Adrenal gland (tissue), 5 donors: ENCODE measurements at regions not wholly inside any gene's neighbourhood (a gene's known extent, or its start where the extent isn't known, plus 50 kb on each side); places are given as distances from the start of the nearest gene placed in this dataset.

ENCODE experiments used
- POLR2A ChIP-seq, 2 donors: fragments of 450-650 bp; IDR thresholded peaks; one replicate each; pipeline ENCODE4 v1.6.1; 2017; ENCODE audit warnings: antibody characterized with exemption in 2 of 2, mild to moderate bottlenecking in 2 of 2, moderate library complexity in 1 of 2
- TF ChIP-seq, protein P1 (sequence below), 6 experiments: fragments of 450-650 bp in 4 of 6; fragments of 200-600 bp in 2 of 6; sonication (generic) in 1 of 6; IDR thresholded peaks; 1 replicate in 5 of 6; 2 replicates in 1 of 6; pipeline versions ENCODE4 v1.5.1 to v1.8.0; 2016 to 2021; ENCODE audit warnings: antibody characterized with exemption in 6 of 6, mild to moderate bottlenecking in 2 of 6, moderate library complexity in 1 of 6
- donor health status: DM: no; HTN: no; CAD: no.

DNA sequence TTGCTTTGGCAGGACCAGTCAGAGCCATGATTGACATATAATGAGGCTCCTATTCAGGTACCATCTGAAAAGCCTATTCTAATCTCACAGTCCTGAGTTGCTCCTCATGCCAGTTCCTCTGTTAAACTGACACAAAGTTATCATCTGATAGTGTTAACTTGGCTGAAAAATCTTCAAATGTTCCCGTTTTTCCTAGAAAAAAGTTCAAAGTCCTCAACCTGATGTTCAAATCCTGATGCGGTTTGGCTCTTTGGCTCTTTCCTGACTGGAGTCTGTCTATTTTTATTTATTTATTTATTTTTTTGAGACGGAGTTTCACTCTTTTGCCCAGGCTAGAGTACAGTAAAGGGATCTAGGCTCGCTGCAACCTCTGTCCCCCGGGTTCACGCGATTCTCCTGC lies 244.2 kb downstream of the ANKRD50 start:
- TF ChIP-seq, protein P1, sequence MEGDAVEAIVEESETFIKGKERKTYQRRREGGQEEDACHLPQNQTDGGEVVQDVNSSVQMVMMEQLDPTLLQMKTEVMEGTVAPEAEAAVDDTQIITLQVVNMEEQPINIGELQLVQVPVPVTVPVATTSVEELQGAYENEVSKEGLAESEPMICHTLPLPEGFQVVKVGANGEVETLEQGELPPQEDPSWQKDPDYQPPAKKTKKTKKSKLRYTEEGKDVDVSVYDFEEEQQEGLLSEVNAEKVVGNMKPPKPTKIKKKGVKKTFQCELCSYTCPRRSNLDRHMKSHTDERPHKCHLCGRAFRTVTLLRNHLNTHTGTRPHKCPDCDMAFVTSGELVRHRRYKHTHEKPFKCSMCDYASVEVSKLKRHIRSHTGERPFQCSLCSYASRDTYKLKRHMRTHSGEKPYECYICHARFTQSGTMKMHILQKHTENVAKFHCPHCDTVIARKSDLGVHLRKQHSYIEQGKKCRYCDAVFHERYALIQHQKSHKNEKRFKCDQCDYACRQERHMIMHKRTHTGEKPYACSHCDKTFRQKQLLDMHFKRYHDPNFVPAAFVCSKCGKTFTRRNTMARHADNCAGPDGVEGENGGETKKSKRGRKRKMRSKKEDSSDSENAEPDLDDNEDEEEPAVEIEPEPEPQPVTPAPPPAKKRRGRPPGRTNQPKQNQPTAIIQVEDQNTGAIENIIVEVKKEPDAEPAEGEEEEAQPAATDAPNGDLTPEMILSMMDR (IDR thresholded peaks at IDR 0.05): no peak
- no peak for TF ChIP-seq POLR2A (IDR thresholded peaks at IDR 0.05)
